Caco-2 (cell line): ENCODE measurements at regions not wholly inside any gene's neighbourhood (a gene's known extent, or its start where the extent isn't known, plus 50 kb on each side); places are given as distances from the start of the nearest gene placed in this dataset.

Experiments used
- BruUV-seq: library from RNA; stranded (reverse); fragments of 400-500 nt; replicated peaks from 2 replicates; lab custom pipeline; 2021; lab: Mats Ljungman, UMichigan
- CTCF ChIA-PET: fragments of 300-600 bp; sonication (Branson Sonifier 250); formaldehyde crosslinking; loops from one replicate; lab custom pipeline; 2022; ENCODE audit warnings: antibody characterized with exemption; lab: Charles Lee
- POLR2A ChIA-PET: fragments of 300-600 bp; sonication (Branson Sonifier 250); formaldehyde crosslinking; loops from one replicate; lab custom pipeline; 2022; ENCODE audit warnings: antibody characterized with exemption; lab: Charles Lee
- DNase-seq, 2 experiments: peaks; one replicate each; pipeline versions ENCODE4 v3.0.0 to v3.0.0-alpha.2; 2020 to 2022
- H3K27me3 ChIP-seq: replicated peaks from 2 replicates; pipeline ENCODE4 v1.6.0; 2011; ENCODE audit warnings: low read length; ENCODE audit not compliant: control insufficient read depth, insufficient read depth
- H3K36me3 ChIP-seq: 2 replicates; pipeline ENCODE4 v1.5.1; 2011; ENCODE audit warnings: low read length; ENCODE audit not compliant: control insufficient read depth, insufficient read depth
- H3K4me1 ChIP-seq: fragments of 250-450 bp; sonication (Bioruptor Pico); 2 replicates; pipeline ENCODE4 v1.5.1; 2020; ENCODE audit warnings: mild to moderate bottlenecking
- H3K4me3 ChIP-seq: 2 replicates; pipeline ENCODE4 v1.5.1; 2011; ENCODE audit warnings: low read depth, mild to moderate bottlenecking, control low read depth, low read length
- H3K9me3 ChIP-seq: fragments of 250-450 bp; sonication (Bioruptor Pico); 2 replicates; pipeline ENCODE4 v1.5.1; 2020; ENCODE audit warnings: mild to moderate bottlenecking, moderate library complexity
- H3K27ac Mint-ChIP-seq: one replicate; pipeline ENCODE4 v1.8.0; 2022; ENCODE audit warnings: mixed read lengths; ENCODE audit not compliant: unreplicated experiment
- H3K27me3 Mint-ChIP-seq: one replicate; pipeline ENCODE4 v1.8.0; 2022; ENCODE audit warnings: mixed read lengths; ENCODE audit not compliant: insufficient read depth, unreplicated experiment
- H3K36me3 Mint-ChIP-seq: one replicate; pipeline ENCODE4 v1.8.0; 2022; ENCODE audit warnings: mild to moderate bottlenecking, mixed read lengths; ENCODE audit not compliant: insufficient read depth, unreplicated experiment
- H3K4me1 Mint-ChIP-seq: one replicate; pipeline ENCODE4 v1.8.0; 2022; ENCODE audit warnings: low read depth, mixed read lengths; ENCODE audit not compliant: unreplicated experiment
- H3K4me3 Mint-ChIP-seq: one replicate; pipeline ENCODE4 v1.8.0; 2022; ENCODE audit warnings: mild to moderate bottlenecking, moderate library complexity, mixed read lengths; ENCODE audit not compliant: unreplicated experiment
- H3K9me3 Mint-ChIP-seq: one replicate; pipeline ENCODE4 v1.8.0; 2022; ENCODE audit warnings: mixed read lengths; ENCODE audit not compliant: unreplicated experiment
- CTCF ChIP-seq, 2 experiments: fragments of 200-600 bp in 1 of 2; IDR thresholded peaks; 1 replicate in 1 of 2; 2 replicates in 1 of 2; pipeline versions ENCODE4 v1.5.1 to v1.8.0; 2011 to 2022; ENCODE audit warnings: antibody characterized with exemption in 1 of 2, control low read depth in 1 of 2, inconsistent platforms in 1 of 2, low read depth in 1 of 2, low read length in 1 of 2, mild to moderate bottlenecking in 1 of 2, moderate library complexity in 1 of 2; ENCODE audit not compliant: insufficient read depth in 1 of 2, severe bottlenecking in 1 of 2, unreplicated experiment in 1 of 2
- intact Hi-C: fragments of 100-400 bp; cut with micrococcal nuclease; formaldehyde crosslinking; loops from one replicate; pipeline ENCODE4 v1.10.0; 2022; ENCODE audit not compliant: unreplicated experiment

- POLR2A ChIA-PET = no interaction called here
- H3K27me3 ChIP-seq = no peaks in the 10 kb centered on the region
- BruUV-seq = no TSS peak
- Mint-ChIP-seq H3K27me3 (no peaks in the 10 kb centered on the region), H3K36me3 (no peaks in the 10 kb centered on the region), H3K9me3 (no peaks in the 10 kb centered on the region), H3K4me1 (no peaks in the 10 kb centered on the region), H3K4me3 (no peak overlapping the region), H3K27ac (no peak overlapping the region)
- DNase-seq = no peak
- TF ChIP-seq CTCF (IDR thresholded peaks at IDR 0.05; ENCODE audit: insufficient read depth in 1 of 2, low read depth in 1 of 2, low read length in 1 of 2, severe bottlenecking in 1 of 2, unreplicated experiment in 1 of 2) = no peak
- CTCF ChIA-PET = no interaction called here
- H3K4me1 ChIP-seq = no peaks in the 10 kb centered on the region
- H3K9me3 ChIP-seq = no peaks in the 10 kb centered on the region
- no peak overlapping the region for H3K4me3 ChIP-seq
- intact Hi-C loops = no loop called here
- no peaks in the 10 kb centered on the region for H3K36me3 ChIP-seq
Observed at GRCh38 chr1:103371234-103371633, 154.3 kb upstream of the RNPC3 start.

- H3K36me3 Mint-ChIP-seq = no peaks in the 10 kb centered on the region
- no peak for TF ChIP-seq CTCF (IDR thresholded peaks at IDR 0.05; ENCODE audit: insufficient read depth in 1 of 2, low read depth in 1 of 2, low read length in 1 of 2, severe bottlenecking in 1 of 2, unreplicated experiment in 1 of 2)
Observed at GRCh38 chr1:103367186-103367585, 158.3 kb upstream of the RNPC3 start.

GRCh38 chr1:103365860-103366569, 159.5 kb upstream of the RNPC3 start:
- H3K27me3 ChIP-seq = no peaks in the 10 kb centered on the region
- TF ChIP-seq CTCF (IDR thresholded peaks at IDR 0.05; ENCODE audit: insufficient read depth in 1 of 2, low read depth in 1 of 2, low read length in 1 of 2, severe bottlenecking in 1 of 2, unreplicated experiment in 1 of 2) = no peak
- Mint-ChIP-seq H3K4me3 (no peak overlapping the region), H3K36me3 (no peaks in the 10 kb centered on the region), H3K27ac (no peak overlapping the region), H3K4me1 (no peaks in the 10 kb centered on the region), H3K27me3 (no peaks in the 10 kb centered on the region), H3K9me3 (no peaks in the 10 kb centered on the region)
- ChIA-PET POLR2A (no interaction called here), CTCF (no interaction called here)
- no peaks in the 10 kb centered on the region for H3K9me3 ChIP-seq
- DNase-seq = no peak
- no peak overlapping the region for H3K4me3 ChIP-seq
- intact Hi-C loops = no loop called here
- H3K4me1 ChIP-seq = no peaks in the 10 kb centered on the region
- no TSS peak for BruUV-seq
- no peaks in the 10 kb centered on the region for H3K36me3 ChIP-seq

More at GRCh38 chr1:103367186-103367585, 158.3 kb upstream of the RNPC3 start:
- no peaks in the 10 kb centered on the region for H3K9me3 ChIP-seq
- intact Hi-C loops = no loop called here
- no peaks in the 10 kb centered on the region for H3K27me3 ChIP-seq
- H3K36me3 ChIP-seq = no peaks in the 10 kb centered on the region
- POLR2A ChIA-PET = no interaction called here
- Mint-ChIP-seq H3K9me3 (no peaks in the 10 kb centered on the region), H3K4me1 (no peaks in the 10 kb centered on the region), H3K27me3 (no peaks in the 10 kb centered on the region), H3K4me3 (no peak overlapping the region), H3K27ac (no peak overlapping the region)
- no peak for DNase-seq
- CTCF ChIA-PET = no interaction called here
- no peaks in the 10 kb centered on the region for H3K4me1 ChIP-seq
- BruUV-seq = no TSS peak
- H3K4me3 ChIP-seq = no peak overlapping the region
